Pancreas (tissue), 10 donors: ENCODE measurements at regions not wholly inside any gene's neighbourhood (a gene's known extent, or its start where the extent isn't known, plus 50 kb on each side); places are given as distances from the start of the nearest gene placed in this dataset.

Source experiments
- ATAC-seq, 4 donors: fragments of 200-7000 bp; cut with Tn5 transposase; one replicate each; pipeline versions ENCODE4 v1.8.0 to v1.9.1; 2020; ENCODE audit warnings: mild to moderate bottlenecking in 4 of 4, moderate library complexity in 4 of 4
- DNase-seq, 6 donors: peaks; one replicate each; pipeline ENCODE4 v3.0.0-alpha.2; 2020
- FAIRE-seq: peaks from 2 replicates; lab custom pipeline; 2012; peaks lifted over from hg19 to GRCh38; lab: Jason Lieb, UNC
- H3K27ac ChIP-seq, 4 donors: fragments of 200-600 bp; sonication (generic); 1 replicate in 3 of 4; 2 replicates in 1 of 4; pipeline versions ENCODE4 v1.5.0 to v1.8.0; 2020
- H3K27me3 ChIP-seq, 4 donors: fragments of 200-600 bp; one replicate each; pipeline ENCODE4 v1.8.0; 2021
- H3K36me3 ChIP-seq, 3 donors: fragments of 200-600 bp; sonication (generic) in 1 of 3; one replicate each; pipeline versions ENCODE4 v1.5.0 to v1.8.0; 2020 to 2021
- H3K4me1 ChIP-seq, 3 donors: fragments of 200-600 bp; one replicate each; pipeline ENCODE4 v1.8.0; 2021
- H3K4me3 ChIP-seq, 4 donors: fragments of 200-600 bp; sonication (generic) in 2 of 4; one replicate each; pipeline versions ENCODE4 v1.5.0 to v1.8.0; 2020 to 2021
- H3K9me3 ChIP-seq, 4 donors: fragments of 200-600 bp; one replicate each; pipeline ENCODE4 v1.8.0; 2021
- CTCF ChIP-seq, 4 donors: fragments of 200-600 bp; sonication (generic) in 3 of 4; IDR thresholded peaks; one replicate each; pipeline versions ENCODE4 v1.5.0 to v1.8.0; 2021; ENCODE audit warnings: antibody characterized with exemption in 4 of 4
- WGBS, 2 donors: extraction: QIAGEN DNeasy Blood & Tissue Kit; methylation state at CpG; one replicate each; pipeline ENCODE4 v1.1.7; 2013; 5-methylcytosine and 5-hydroxymethylcytosine counted together
- intact Hi-C, 3 donors: fragments of 100-400 bp; cut with DNase I; formaldehyde crosslinking; loops; one replicate each; pipeline versions ENCODE4 v1.11.1 to v1.14.2; 2022
- donor health status: healthy with polysubstance abuse.
- donor health status: DM: no; HTN: no; CAD: no; lungs with moderate emphysema.
- donor health status: DM: no; HTN: no; CAD: no.
- donor health status: control.
- donor health status: control.
- donor health status: Bipolar disorder and iron deficiency.
- donor health status: DM: yes; HTN: yes; CAD: no.
- donor health status: DM: no; HTN: no; CAD: no.
- donor health status: DM: no; HTN: no; CAD: no.
- donor health status: DM: yes; HTN: yes; CAD: no.

GRCh38 chr5:111863801-111864200 is 106.8 kb upstream of the NREP start:
- FAIRE-seq: no peak
- no peak overlapping the region for H3K27ac ChIP-seq
- TF ChIP-seq CTCF (IDR thresholded peaks at IDR 0.05): no peak
- H3K36me3 ChIP-seq: no peaks in the 10 kb centered on the region
- no peaks in the 10 kb centered on the region for H3K9me3 ChIP-seq
- intact Hi-C loops: no loop called here
- DNase-seq: no peak
- no peaks in the 10 kb centered on the region for H3K27me3 ChIP-seq
- H3K4me1 ChIP-seq: no peaks in the 10 kb centered on the region
- no peak for ATAC-seq
- H3K4me3 ChIP-seq: no peak overlapping the region
- 98 to 100% methylated on average over 1 of the region's 1 CpG for WGBS, 2 donors

DNA sequence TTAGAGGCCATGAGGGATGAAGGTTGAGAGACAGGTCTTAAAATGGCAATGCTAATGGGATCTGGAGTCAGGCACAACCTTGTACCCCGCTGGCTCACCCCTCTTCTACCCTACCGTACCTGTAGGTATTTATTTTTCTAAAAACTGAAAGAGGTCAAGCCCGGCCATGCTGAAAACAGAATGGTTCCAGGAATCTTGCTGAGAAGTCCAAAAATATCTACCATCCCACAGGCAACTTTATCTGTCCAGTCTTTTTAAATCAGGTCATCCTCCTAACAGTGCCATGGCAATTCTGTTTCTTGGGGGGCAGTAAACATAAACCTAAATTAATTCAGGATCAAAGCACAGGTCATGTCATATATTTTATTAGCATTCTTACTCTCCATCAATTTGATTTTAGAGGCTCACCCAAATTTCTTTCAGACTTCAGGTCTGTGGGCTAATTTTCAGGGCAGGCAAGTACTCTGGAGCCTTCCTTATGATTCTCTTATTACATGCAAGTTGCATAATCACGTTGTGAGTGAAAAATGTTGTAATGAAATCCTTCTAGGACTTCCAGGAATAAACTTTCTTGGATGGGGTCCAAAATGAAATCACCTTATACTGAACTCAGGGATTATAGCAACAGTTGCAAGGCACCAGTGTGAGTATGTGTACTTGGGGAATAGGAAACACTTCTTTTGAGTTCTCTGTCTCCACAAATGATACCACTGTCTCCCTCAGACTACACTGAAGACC is 102.7 kb upstream of the NREP start:
- Histone ChIP-seq H3K4me1 (no peaks in the 10 kb centered on the region), H3K4me3 (no peak overlapping the region), H3K9me3 (no peaks in the 10 kb centered on the region), H3K27me3 (no peaks in the 10 kb centered on the region), H3K27ac (no peak overlapping the region), H3K36me3 (no peaks in the 10 kb centered on the region)
- DNase-seq: no peak
- no peak for TF ChIP-seq CTCF (IDR thresholded peaks at IDR 0.05)
- 68 to 73% methylated on average over 4 of the region's 4 CpGs for WGBS, 2 donors
- intact Hi-C loops: no loop called here
- FAIRE-seq: no peak
- ATAC-seq: peak in 2 of 4 donors; percentile 17 to 68

DNA sequence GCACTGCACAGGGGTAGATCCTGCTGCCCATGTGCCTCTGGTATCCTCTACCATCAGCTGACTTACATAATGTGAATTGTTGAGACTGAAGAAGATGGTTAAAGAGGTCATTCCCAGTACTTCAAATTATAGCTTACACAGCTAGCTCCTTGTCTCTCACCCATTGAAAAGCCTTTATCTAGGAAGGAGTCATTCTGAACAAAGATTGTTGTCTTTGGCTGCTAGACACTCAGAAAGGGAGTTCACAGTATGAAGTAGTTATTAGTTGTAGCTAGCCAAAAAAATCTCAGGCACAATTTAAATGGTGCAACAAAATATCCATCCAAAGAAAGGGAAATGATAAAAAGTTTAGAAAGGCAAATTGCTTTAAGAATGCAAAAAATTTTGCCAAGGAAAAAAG is 102.0 kb upstream of the NREP start:
- ATAC-seq (peak in 1 of 4 donors; percentile 31), FAIRE-seq (no peak)

DNA sequence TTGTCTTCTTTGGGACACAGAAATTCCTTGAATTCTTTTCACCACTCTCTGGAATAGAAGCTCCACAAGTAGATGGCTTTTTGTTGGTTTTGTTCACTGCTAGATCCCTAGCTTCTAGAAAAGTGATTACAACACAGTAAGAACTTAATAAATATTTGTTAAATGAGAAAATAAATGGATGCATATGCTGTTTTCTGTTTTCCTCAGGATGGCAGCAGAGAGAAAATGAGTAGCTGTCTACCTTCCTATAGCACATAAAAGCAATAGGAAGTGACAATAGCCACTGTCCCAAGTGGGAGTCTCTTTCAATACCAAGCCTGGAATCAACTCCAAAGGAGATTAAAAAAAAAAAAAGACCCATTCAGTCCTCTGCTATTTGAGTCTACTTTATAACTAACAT is 100.6 kb upstream of the NREP start:
- intact Hi-C loops: no loop called here
- Histone ChIP-seq H3K9me3 (no peaks in the 10 kb centered on the region), H3K27me3 (no peaks in the 10 kb centered on the region), H3K4me3 (no peak overlapping the region), H3K27ac (no peak overlapping the region), H3K36me3 (no peaks in the 10 kb centered on the region), H3K4me1 (no peaks in the 10 kb centered on the region)
- no peak for TF ChIP-seq CTCF (IDR thresholded peaks at IDR 0.05)
- no peak for ATAC-seq
- no peak for DNase-seq
- no peak for FAIRE-seq

More for the DNA sequence above, 102.0 kb upstream of the NREP start:
- DNase-seq: no peak
- TF ChIP-seq CTCF (IDR thresholded peaks at IDR 0.05): no peak
- no peaks in the 10 kb centered on the region for H3K4me1 ChIP-seq
- intact Hi-C loops: no loop called here
- H3K9me3 ChIP-seq: no peaks in the 10 kb centered on the region
- H3K27ac ChIP-seq: no peak overlapping the region
- no peak overlapping the region for H3K4me3 ChIP-seq
- no peaks in the 10 kb centered on the region for H3K27me3 ChIP-seq
- H3K36me3 ChIP-seq: no peaks in the 10 kb centered on the region

- no peak overlapping the region for H3K27ac ChIP-seq
- intact Hi-C loops: no loop called here
- no peak overlapping the region for H3K4me3 ChIP-seq
- H3K27me3 ChIP-seq: no peaks in the 10 kb centered on the region
- WGBS, 2 donors: 86 to 90% methylated on average over 5 of the region's 5 CpGs
- no peak for TF ChIP-seq CTCF (IDR thresholded peaks at IDR 0.05)
- no peaks in the 10 kb centered on the region for H3K36me3 ChIP-seq
- DNase-seq: no peak
- no peaks in the 10 kb centered on the region for H3K9me3 ChIP-seq
- H3K4me1 ChIP-seq: no peaks in the 10 kb centered on the region
- FAIRE-seq: no peak
- peak in 2 of 4 donors; percentile 34 to 37 for ATAC-seq
Observed at GRCh38 chr5:111856876-111857466, 100.0 kb upstream of the NREP start.
